ENCODE measurements at regions not wholly inside any gene's neighbourhood (a gene's known extent, or its start where the extent isn't known, plus 50 kb on each side); places are given as distances from the start of the nearest gene placed in this dataset.
"Not testable (repeated sequence)": the region's sequence is repeated elsewhere in the genome, so short reads cannot be mapped to it uniquely, and the experiment has no call there.

DNA sequence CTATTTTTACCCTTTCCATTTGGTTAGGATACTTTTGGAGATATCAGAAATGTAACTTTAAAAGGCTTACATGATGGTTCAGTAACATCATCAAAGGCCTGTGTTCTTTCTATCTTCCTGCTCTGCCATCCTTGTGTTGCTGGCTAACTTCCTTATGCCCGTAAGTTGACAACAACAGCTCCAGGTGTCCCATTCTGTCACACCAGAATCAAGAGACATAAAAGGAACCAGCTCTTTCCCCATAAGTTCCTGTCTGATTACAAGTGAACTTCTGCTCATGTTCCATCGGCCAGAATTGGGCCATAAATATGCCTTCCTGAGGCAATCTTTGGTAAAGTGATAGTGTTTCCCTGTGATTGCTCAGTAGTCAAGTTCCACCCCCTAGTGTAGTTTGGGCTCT is 92.4 kb downstream of the FAM170A start:
- Histone ChIP-seq H3K4me1 (ENCODE audit: control insufficient read depth in 1 of 2, insufficient read depth in 2 of 2, low read depth in 1 of 2, low read length in 1 of 2) (no peaks in the 10 kb centered on the region), H3K27ac (ENCODE audit: low read depth in 2 of 2, low read length in 1 of 2) (no peak overlapping the region), H3K9ac (no peak overlapping the region), H3K27me3 (ENCODE audit: insufficient read depth) (no peaks in the 10 kb centered on the region), H4K20me1 (ENCODE audit: insufficient read depth) (no peaks in the 10 kb centered on the region), H2AFZ (ENCODE audit: low read depth) (no peak overlapping the region), H3K36me3 (replicated peaks in 1 of 2; ENCODE audit: control insufficient read depth in 1 of 2, insufficient read depth in 2 of 2, low read length in 1 of 2) (no peaks in the 10 kb centered on the region), H3K4me2 (no peak overlapping the region), H3F3A (replicated peaks; ENCODE audit: insufficient read depth) (no peaks in the 10 kb centered on the region), H3K4me3 (ENCODE audit: low read depth in 2 of 2, low read length in 1 of 2) (no peak overlapping the region), H3K9me3 (no peaks in the 10 kb centered on the region), H3K9me2 (no peaks in the 10 kb centered on the region), H3K79me2 (ENCODE audit: insufficient read depth) (no peaks in the 10 kb centered on the region)
- TF ChIP-seq TEAD4 (IDR thresholded peaks at IDR 0.05; ENCODE audit: borderline replicate concordance, insufficient read depth) (no peak), FOXJ3 (CRISPR knock-in tag; IDR thresholded peaks at IDR 0.05) (no peak), CHD2 (IDR thresholded peaks at IDR 0.05; ENCODE audit: low read length, partially characterized antibody) (no peak), NFIC (IDR thresholded peaks at IDR 0.05; ENCODE audit: borderline replicate concordance) (no peak), YY1 (IDR thresholded peaks at IDR 0.05; ENCODE audit: low read depth) (no peak), FOSL2 (IDR thresholded peaks at IDR 0.05; ENCODE audit: borderline replicate concordance, low read depth) (no peak)
- TF ChIP-seq, protein P1, sequence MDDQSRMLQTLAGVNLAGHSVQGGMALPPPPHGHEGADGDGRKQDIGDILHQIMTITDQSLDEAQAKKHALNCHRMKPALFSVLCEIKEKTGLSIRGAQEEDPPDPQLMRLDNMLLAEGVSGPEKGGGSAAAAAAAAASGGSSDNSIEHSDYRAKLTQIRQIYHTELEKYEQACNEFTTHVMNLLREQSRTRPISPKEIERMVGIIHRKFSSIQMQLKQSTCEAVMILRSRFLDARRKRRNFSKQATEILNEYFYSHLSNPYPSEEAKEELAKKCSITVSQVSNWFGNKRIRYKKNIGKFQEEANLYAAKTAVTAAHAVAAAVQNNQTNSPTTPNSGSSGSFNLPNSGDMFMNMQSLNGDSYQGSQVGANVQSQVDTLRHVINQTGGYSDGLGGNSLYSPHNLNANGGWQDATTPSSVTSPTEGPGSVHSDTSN (IDR thresholded peaks at IDR 0.05), result no peak
- ChIA-PET POLR2A (no interaction called here), CTCF (no interaction called here)
- DNase-seq, result no peak
- 5% methylated on average over 2 of the region's 2 CpGs for WGBS (ENCODE audit: low lambda C conversion rate)

DNA sequence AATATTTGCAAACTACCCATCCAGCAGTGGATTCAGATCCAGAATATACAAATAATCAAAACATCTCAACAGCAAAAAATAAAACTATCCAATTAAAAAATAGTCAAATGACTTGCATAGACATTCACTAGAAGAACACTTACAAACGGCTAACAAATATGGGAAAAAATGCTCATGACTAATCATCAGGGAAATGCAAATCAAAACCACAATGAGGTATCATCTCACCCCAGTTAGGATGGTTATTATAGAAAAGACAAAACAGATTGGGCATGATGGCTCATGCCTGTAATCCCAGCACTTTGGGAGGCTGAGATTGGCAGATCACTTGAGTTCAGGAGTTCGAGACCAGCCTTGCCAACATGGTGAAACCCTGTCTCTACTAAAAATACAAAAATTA is 95.9 kb downstream of the FAM170A start:
- H3K79me2 ChIP-seq (ENCODE audit: insufficient read depth); H3K4me2 ChIP-seq; DNase-seq; H3K9ac ChIP-seq; POLR2A ChIA-PET; H4K20me1 ChIP-seq (ENCODE audit: insufficient read depth); H3K9me3 ChIP-seq; H3K27me3 ChIP-seq (ENCODE audit: insufficient read depth); H3K4me3 ChIP-seq (ENCODE audit: low read depth in 2 of 2, low read length in 1 of 2); H3K36me3 ChIP-seq (replicated peaks in 1 of 2; ENCODE audit: control insufficient read depth in 1 of 2, insufficient read depth in 2 of 2, low read length in 1 of 2); CTCF ChIA-PET; H3F3A ChIP-seq (replicated peaks; ENCODE audit: insufficient read depth); H3K27ac ChIP-seq (ENCODE audit: low read depth in 2 of 2, low read length in 1 of 2); H2AFZ ChIP-seq (ENCODE audit: low read depth); H3K9me2 ChIP-seq; H3K4me1 ChIP-seq (ENCODE audit: control insufficient read depth in 1 of 2, insufficient read depth in 2 of 2, low read depth in 1 of 2, low read length in 1 of 2): not testable (repeated sequence)
- WGBS (ENCODE audit: low lambda C conversion rate), result 23% methylated on average over 2 of the region's 2 CpGs

DNA sequence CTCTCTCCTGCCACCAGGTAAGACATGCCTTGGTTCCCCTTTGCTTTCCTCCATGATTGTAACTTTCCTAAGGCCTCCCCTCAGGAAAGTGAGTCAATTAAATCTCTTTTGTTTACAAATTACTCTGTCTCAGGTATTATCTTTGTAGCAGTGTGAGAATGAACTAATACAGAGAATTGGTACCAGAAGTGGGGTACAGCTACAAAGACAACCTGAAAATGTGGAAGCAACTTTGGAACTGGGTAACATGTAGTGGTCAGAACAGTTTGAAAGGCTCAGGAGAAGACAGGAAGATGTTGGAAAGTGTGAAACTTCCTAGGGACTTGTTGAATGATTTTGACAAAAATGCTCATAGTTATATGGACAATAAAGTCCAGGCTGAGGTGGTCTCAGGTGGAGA is 97.2 kb downstream of the FAM170A start:
- Histone ChIP-seq H3K9me3 (no peaks in the 10 kb centered on the region), H3K36me3 (replicated peaks in 1 of 2; ENCODE audit: control insufficient read depth in 1 of 2, insufficient read depth in 2 of 2, low read length in 1 of 2) (no peaks in the 10 kb centered on the region), H3K27ac (ENCODE audit: low read depth in 2 of 2, low read length in 1 of 2) (no peak overlapping the region), H4K20me1 (ENCODE audit: insufficient read depth) (no peaks in the 10 kb centered on the region), H3F3A (replicated peaks; ENCODE audit: insufficient read depth) (no peaks in the 10 kb centered on the region), H3K79me2 (ENCODE audit: insufficient read depth) (no peaks in the 10 kb centered on the region), H3K4me1 (ENCODE audit: control insufficient read depth in 1 of 2, insufficient read depth in 2 of 2, low read depth in 1 of 2, low read length in 1 of 2) (no peaks in the 10 kb centered on the region), H3K4me3 (ENCODE audit: low read depth in 2 of 2, low read length in 1 of 2) (no peak overlapping the region), H3K4me2 (no peak overlapping the region), H3K9me2 (no peaks in the 10 kb centered on the region), H3K9ac (no peak overlapping the region), H2AFZ (ENCODE audit: low read depth) (no peak overlapping the region), H3K27me3 (ENCODE audit: insufficient read depth) (no peaks in the 10 kb centered on the region)
- DNase-seq, result no peak
- TF ChIP-seq JUND (IDR thresholded peaks at IDR 0.05) (no peak), EZH2phosphoT487 (IDR thresholded peaks at IDR 0.05; ENCODE audit: borderline replicate concordance, low read depth) (no peak), FOSL2 (IDR thresholded peaks at IDR 0.05; ENCODE audit: borderline replicate concordance, low read depth) (no peak), ELF1 (IDR thresholded peaks at IDR 0.05) (no peak), YY1 (IDR thresholded peaks at IDR 0.05; ENCODE audit: low read depth) (no peak), FOXM1 (IDR thresholded peaks at IDR 0.05; ENCODE audit: low read depth) (no peak), CHD2 (IDR thresholded peaks at IDR 0.05; ENCODE audit: low read length, partially characterized antibody) (no peak), RAD21 (IDR thresholded peaks at IDR 0.05; ENCODE audit: low read length) (no peak)
- TF ChIP-seq, protein P2, sequence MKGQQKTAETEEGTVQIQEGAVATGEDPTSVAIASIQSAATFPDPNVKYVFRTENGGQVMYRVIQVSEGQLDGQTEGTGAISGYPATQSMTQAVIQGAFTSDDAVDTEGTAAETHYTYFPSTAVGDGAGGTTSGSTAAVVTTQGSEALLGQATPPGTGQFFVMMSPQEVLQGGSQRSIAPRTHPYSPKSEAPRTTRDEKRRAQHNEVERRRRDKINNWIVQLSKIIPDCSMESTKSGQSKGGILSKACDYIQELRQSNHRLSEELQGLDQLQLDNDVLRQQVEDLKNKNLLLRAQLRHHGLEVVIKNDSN (IDR thresholded peaks at IDR 0.05; ENCODE audit: borderline replicate concordance, low read depth), result no peak
- TF ChIP-seq, protein P1 (IDR thresholded peaks at IDR 0.05), result no peak
- TF ChIP-seq, protein P3, sequence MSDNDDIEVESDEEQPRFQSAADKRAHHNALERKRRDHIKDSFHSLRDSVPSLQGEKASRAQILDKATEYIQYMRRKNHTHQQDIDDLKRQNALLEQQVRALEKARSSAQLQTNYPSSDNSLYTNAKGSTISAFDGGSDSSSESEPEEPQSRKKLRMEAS (IDR thresholded peaks at IDR 0.05; ENCODE audit: low read depth), result no peak
- TF ChIP-seq, protein P4, sequence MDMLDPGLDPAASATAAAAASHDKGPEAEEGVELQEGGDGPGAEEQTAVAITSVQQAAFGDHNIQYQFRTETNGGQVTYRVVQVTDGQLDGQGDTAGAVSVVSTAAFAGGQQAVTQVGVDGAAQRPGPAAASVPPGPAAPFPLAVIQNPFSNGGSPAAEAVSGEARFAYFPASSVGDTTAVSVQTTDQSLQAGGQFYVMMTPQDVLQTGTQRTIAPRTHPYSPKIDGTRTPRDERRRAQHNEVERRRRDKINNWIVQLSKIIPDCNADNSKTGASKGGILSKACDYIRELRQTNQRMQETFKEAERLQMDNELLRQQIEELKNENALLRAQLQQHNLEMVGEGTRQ (IDR thresholded peaks at IDR 0.05; ENCODE audit: borderline replicate concordance, low read depth, low read length), result no peak
- POLR2A ChIA-PET, result no interaction called here
- CTCF ChIA-PET, result no interaction called here
